ENCODE measurements at regions not wholly inside any gene's neighbourhood (a gene's known extent, or its start where the extent isn't known, plus 50 kb on each side); places are given as distances from the start of the nearest gene placed in this dataset.

DNA sequence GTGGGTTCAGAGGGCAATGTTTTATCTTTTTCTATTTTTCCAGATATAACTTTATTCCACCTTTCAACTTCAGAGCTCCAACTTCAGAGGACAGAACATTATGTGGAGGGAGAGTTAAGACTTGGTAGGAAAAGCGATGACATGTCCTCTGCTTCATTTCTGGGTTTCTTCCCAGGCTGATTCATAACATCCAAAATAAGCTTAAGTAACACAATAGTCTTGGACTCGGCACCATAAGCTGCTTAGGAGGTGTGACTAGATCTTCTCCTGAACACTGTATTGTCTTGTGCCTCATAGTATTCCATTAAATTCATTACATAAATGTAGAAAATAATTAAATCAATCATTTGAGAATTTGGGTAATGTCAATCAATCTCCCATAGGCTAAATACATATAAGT is 95.5 kb upstream of the PDE3A start:
- H3K4me3 ChIP-seq: no peak overlapping the region
- H3K9me3 ChIP-seq: no peaks in the 10 kb centered on the region
- no peaks in the 10 kb centered on the region for H3K27me3 ChIP-seq
- no peak for TF ChIP-seq POLR2A (IDR thresholded peaks at IDR 0.05)
- no peak for TF ChIP-seq POLR2AphosphoS5 (IDR thresholded peaks at IDR 0.05; ENCODE audit: insufficient read depth in 1 of 2, low read depth in 1 of 2)
- TF ChIP-seq, protein P1, sequence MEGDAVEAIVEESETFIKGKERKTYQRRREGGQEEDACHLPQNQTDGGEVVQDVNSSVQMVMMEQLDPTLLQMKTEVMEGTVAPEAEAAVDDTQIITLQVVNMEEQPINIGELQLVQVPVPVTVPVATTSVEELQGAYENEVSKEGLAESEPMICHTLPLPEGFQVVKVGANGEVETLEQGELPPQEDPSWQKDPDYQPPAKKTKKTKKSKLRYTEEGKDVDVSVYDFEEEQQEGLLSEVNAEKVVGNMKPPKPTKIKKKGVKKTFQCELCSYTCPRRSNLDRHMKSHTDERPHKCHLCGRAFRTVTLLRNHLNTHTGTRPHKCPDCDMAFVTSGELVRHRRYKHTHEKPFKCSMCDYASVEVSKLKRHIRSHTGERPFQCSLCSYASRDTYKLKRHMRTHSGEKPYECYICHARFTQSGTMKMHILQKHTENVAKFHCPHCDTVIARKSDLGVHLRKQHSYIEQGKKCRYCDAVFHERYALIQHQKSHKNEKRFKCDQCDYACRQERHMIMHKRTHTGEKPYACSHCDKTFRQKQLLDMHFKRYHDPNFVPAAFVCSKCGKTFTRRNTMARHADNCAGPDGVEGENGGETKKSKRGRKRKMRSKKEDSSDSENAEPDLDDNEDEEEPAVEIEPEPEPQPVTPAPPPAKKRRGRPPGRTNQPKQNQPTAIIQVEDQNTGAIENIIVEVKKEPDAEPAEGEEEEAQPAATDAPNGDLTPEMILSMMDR (IDR thresholded peaks at IDR 0.05): no peak
- intact Hi-C loops (cut with DNase I): no loop called here
- H3K36me3 ChIP-seq: no peaks in the 10 kb centered on the region
- no peak for DNase-seq (ENCODE audit: extremely low spot score in 2 of 2)
- H3K4me1 ChIP-seq: no peaks in the 10 kb centered on the region
- no peak overlapping the region for H3K27ac ChIP-seq

DNA sequence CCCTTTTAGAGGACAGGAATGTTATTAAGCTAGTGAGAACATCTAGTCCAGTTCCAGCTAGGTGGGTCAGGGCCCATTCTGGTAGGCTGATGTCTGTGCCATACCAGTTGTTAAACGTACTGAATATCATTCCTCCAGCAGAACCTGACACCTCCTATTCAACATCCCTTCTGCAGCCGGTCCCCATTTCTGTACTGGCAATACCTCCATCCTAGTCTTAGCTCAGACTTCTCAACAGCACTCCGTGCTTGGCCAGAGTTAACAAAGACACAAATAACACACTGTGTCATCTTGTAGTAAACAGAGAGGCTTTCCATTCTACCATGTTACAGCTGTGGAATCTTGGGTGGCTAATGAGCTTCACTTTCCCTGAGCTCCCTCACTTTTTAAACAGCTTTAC is 94.3 kb upstream of the PDE3A start:
- Histone ChIP-seq H3K27me3 (no peaks in the 10 kb centered on the region), H3K36me3 (no peaks in the 10 kb centered on the region), H3K4me3 (no peak overlapping the region), H3K4me1 (no peaks in the 10 kb centered on the region), H3K27ac (no peak overlapping the region), H3K9me3 (no peaks in the 10 kb centered on the region)
- TF ChIP-seq POLR2AphosphoS5 (IDR thresholded peaks at IDR 0.05; ENCODE audit: insufficient read depth in 1 of 2, low read depth in 1 of 2) (no peak), POLR2A (IDR thresholded peaks at IDR 0.05) (no peak)
- TF ChIP-seq, protein P1 (IDR thresholded peaks at IDR 0.05): no peak
- intact Hi-C loops (cut with DNase I): no loop called here
- DNase-seq (ENCODE audit: extremely low spot score in 2 of 2): no peak

DNA sequence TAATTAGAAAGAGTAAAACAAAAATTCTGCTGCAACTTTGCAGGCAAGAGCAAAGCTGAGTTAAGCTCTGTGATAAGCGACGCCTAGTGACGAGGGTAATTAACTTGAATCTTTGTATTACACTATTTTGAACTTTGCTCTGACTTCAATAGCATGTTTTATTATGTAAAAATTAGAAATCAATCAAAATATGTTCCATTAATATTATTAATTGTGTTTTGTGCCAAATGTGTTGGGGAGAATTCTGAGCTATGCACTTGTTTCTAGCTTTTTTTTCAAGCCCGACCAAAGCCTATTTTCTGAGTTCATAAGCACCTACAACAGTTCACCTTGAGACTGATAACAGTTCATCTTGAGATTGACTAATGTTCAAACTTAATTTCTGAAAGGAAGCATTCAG is 90.1 kb upstream of the PDE3A start:
- no peaks in the 10 kb centered on the region for H3K9me3 ChIP-seq
- no peak for TF ChIP-seq POLR2A (IDR thresholded peaks at IDR 0.05)
- no peak for TF ChIP-seq POLR2AphosphoS5 (IDR thresholded peaks at IDR 0.05; ENCODE audit: insufficient read depth in 1 of 2, low read depth in 1 of 2)
- TF ChIP-seq, protein P1 (IDR thresholded peaks at IDR 0.05): no peak
- no peaks in the 10 kb centered on the region for H3K4me1 ChIP-seq
- no peak overlapping the region for H3K4me3 ChIP-seq
- no peak for DNase-seq (ENCODE audit: extremely low spot score in 2 of 2)
- H3K27me3 ChIP-seq: no peaks in the 10 kb centered on the region
- H3K27ac ChIP-seq: no peak overlapping the region
- intact Hi-C loops (cut with DNase I): no loop called here
- H3K36me3 ChIP-seq: no peaks in the 10 kb centered on the region

DNA sequence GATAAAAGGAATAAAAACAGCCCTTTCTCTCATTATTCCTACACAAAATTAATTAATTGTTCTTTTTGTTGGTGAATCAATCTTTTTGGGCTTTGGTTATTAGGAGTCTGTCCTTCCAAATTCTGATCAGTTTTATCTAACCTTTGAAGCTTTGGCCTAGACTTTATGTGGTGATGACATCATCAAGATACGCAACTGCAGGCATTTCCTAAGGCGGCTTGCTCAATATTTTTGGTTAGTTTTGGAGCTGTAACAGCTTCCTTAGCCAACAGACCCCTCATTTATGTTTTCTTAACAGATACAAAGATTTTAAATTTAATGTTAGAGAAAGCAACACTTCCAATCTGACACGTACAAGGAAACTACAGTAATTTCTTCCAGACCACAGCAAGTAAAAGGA is 87.8 kb upstream of the PDE3A start:
- Histone ChIP-seq H3K27ac (no peak overlapping the region), H3K9me3 (no peaks in the 10 kb centered on the region), H3K36me3 (no peaks in the 10 kb centered on the region), H3K4me3 (no peak overlapping the region), H3K27me3 (no peaks in the 10 kb centered on the region), H3K4me1 (no peaks in the 10 kb centered on the region)
- intact Hi-C loops (cut with DNase I): no loop called here
- DNase-seq (ENCODE audit: extremely low spot score in 2 of 2): no peak
- TF ChIP-seq, protein P1 (IDR thresholded peaks at IDR 0.05): no peak
- no peak for TF ChIP-seq POLR2AphosphoS5 (IDR thresholded peaks at IDR 0.05; ENCODE audit: insufficient read depth in 1 of 2, low read depth in 1 of 2)
- no peak for TF ChIP-seq POLR2A (IDR thresholded peaks at IDR 0.05)

DNA sequence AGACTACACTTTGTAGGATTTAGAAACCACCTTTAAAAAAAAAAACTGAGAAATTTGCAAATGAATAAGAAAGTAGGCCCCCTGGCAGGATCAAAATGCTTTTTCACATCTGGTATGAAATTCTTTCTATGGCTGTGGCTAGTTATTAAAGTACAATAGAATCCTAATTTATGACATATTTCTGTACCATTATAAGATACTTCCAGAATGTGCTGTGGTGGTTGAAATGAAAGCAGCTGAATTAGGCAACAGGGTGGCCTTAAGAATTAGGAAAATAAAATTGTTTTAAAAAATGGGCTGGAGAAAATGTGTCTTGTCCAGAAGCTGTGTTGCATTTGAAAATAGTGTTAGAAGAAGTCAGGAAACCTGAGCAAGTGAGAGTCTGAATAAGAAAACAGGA is 85.9 kb upstream of the PDE3A start:
- intact Hi-C loops (cut with DNase I): no loop called here
- Histone ChIP-seq H3K27ac (no peak overlapping the region), H3K9me3 (no peaks in the 10 kb centered on the region), H3K4me3 (no peak overlapping the region), H3K4me1 (no peaks in the 10 kb centered on the region), H3K27me3 (no peaks in the 10 kb centered on the region), H3K36me3 (no peaks in the 10 kb centered on the region)
- TF ChIP-seq POLR2AphosphoS5 (IDR thresholded peaks at IDR 0.05; ENCODE audit: insufficient read depth in 1 of 2, low read depth in 1 of 2) (no peak), POLR2A (IDR thresholded peaks at IDR 0.05) (no peak)
- TF ChIP-seq, protein P1 (IDR thresholded peaks at IDR 0.05): no peak
- DNase-seq (ENCODE audit: extremely low spot score in 2 of 2): no peak
